ENCODE measurements at regions not wholly inside any gene's neighbourhood (a gene's known extent, or its start where the extent isn't known, plus 50 kb on each side); places are given as distances from the start of the nearest gene placed in this dataset.

DNA sequence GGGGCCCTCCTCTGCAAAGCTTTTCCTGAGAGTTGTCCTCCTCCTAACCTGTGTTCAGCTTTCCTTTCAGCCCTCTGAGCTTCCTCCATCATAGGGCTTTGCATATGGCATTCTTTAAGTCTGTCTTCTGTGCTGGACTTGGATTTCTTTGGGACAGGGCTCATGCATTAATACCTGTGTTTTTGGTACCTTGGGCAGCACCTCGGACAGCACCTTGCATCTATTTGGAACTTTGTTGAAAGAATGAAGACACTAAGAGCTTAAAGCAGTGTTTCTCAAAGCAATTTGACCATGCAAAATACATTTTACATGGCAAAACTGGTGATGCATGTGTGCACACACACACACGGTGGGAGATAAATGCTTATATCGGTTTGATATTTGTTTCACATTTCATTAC lies 115.0 kb upstream of the SRRM4 start:
- Histone ChIP-seq H3K79me1 (ENCODE audit: low read depth, low read length) (no peaks in the 10 kb centered on the region), H4K8ac (ENCODE audit: extremely low read depth, insufficient read depth, low read length) (no peak overlapping the region), H3K4me2 (ENCODE audit: insufficient read depth in 1 of 2, low read depth in 2 of 2, low read length in 2 of 2) (no peak overlapping the region), H3K56ac (replicated peaks; ENCODE audit: insufficient read length, low read depth, low read length) (no peak overlapping the region), H2BK12ac (ENCODE audit: low read depth, low read length) (no peak overlapping the region), H3K18ac (ENCODE audit: extremely low read depth, low read length) (no peak overlapping the region), H4K91ac (replicated peaks; ENCODE audit: insufficient read length, low read length) (no peak overlapping the region), H3K14ac (ENCODE audit: insufficient read length) (no peak overlapping the region), H2BK15ac (ENCODE audit: low read length) (no peak overlapping the region), H3K9ac (replicated peaks in 1 of 4; ENCODE audit: extremely low read depth in 1 of 4, low read depth in 3 of 4, low read length in 3 of 4) (no peak overlapping the region), H2AFZ (ENCODE audit: low read length) (no peak overlapping the region), H3K4me1 (replicated peaks in 1 of 4; ENCODE audit: control insufficient read depth in 3 of 4, insufficient read depth in 4 of 4, low read length in 3 of 4) (0 out of 7 replicates have a peak, but pooled peaks cover 0 to 2% (median 0%) of the 10 kb centered on the region in 4 experiments), H2AK5ac (ENCODE audit: low read depth, low read length) (no peak overlapping the region), H3K79me2 (ENCODE audit: control insufficient read depth in 1 of 2, insufficient read depth in 2 of 2, low read length in 2 of 2) (no peaks in the 10 kb centered on the region), H2BK5ac (ENCODE audit: low read depth, low read length) (no peak overlapping the region), H3K27ac (ENCODE audit: low read depth, low read length) (no peak overlapping the region), H4K5ac (ENCODE audit: insufficient read length, low read depth, low read length) (no peak overlapping the region), H3K4me3 (ENCODE audit: extremely low read depth in 1 of 4, insufficient read depth in 2 of 4, low read depth in 3 of 4, low read length in 4 of 4) (no peak overlapping the region), H3K9me3 (ENCODE audit: insufficient read depth in 2 of 2, low read depth in 1 of 2, low read length in 1 of 2) (no peaks in the 10 kb centered on the region), H4K20me1 (replicated peaks in 1 of 2; ENCODE audit: control insufficient read depth in 1 of 2, insufficient read depth in 2 of 2, low read length in 2 of 2) (no peaks in the 10 kb centered on the region), H3K4ac (replicated peaks; ENCODE audit: insufficient read length, low read depth, low read length) (no peak overlapping the region), H3K23ac (ENCODE audit: insufficient read length) (no peak overlapping the region), H2BK120ac (replicated peaks; ENCODE audit: low read depth, low read length) (no peak overlapping the region), H3K23me2 (ENCODE audit: low read depth, low read length) (no peaks in the 10 kb centered on the region), H3K27me3 (replicated peaks in 1 of 4; ENCODE audit: control insufficient read depth in 3 of 4, extremely low read depth in 1 of 4, insufficient read depth in 3 of 4, low read length in 3 of 4) (no peaks in the 10 kb centered on the region; a peak in 1 of 7 replicates), H3K36me3 (ENCODE audit: control insufficient read depth in 2 of 4, insufficient read depth in 4 of 4, low read length in 3 of 4) (no peaks in the 10 kb centered on the region), H2BK20ac (ENCODE audit: low read length) (no peak overlapping the region)
- no peak for TF ChIP-seq CEBPB (IDR thresholded peaks at IDR 0.05; ENCODE audit: low read depth, low read length)
- TF ChIP-seq, protein P1, sequence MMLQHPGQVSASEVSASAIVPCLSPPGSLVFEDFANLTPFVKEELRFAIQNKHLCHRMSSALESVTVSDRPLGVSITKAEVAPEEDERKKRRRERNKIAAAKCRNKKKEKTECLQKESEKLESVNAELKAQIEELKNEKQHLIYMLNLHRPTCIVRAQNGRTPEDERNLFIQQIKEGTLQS (IDR thresholded peaks at IDR 0.05; ENCODE audit: insufficient read depth, low read depth, low read length): no peak
- TF ChIP-seq KDM4A (IDR thresholded peaks at IDR 0.05; ENCODE audit: low read depth, low read length, severe bottlenecking): no peak
- no peak for TF ChIP-seq SUZ12 (IDR thresholded peaks at IDR 0.05; ENCODE audit: low read length)
- TF ChIP-seq NRF1 (IDR thresholded peaks at IDR 0.05; ENCODE audit: low read depth, low read length): no peak
- TF ChIP-seq YY1 (IDR thresholded peaks at IDR 0.05; ENCODE audit: low read depth, low read length): no peak
- no peak for TF ChIP-seq POLR2A (IDR thresholded peaks at IDR 0.05; ENCODE audit: control extremely low read depth in 1 of 2, low read depth in 2 of 2, low read length in 2 of 2)
- TF ChIP-seq SAP30 (IDR thresholded peaks at IDR 0.05; ENCODE audit: insufficient read depth, insufficient replicate concordance, low read length): no peak
- TF ChIP-seq HDAC6 (IDR thresholded peaks at IDR 0.05; ENCODE audit: low read depth, low read length): no peak
- TF ChIP-seq TEAD4 (IDR thresholded peaks at IDR 0.05; ENCODE audit: low read depth, low read length): no peak
- TF ChIP-seq, protein P2, sequence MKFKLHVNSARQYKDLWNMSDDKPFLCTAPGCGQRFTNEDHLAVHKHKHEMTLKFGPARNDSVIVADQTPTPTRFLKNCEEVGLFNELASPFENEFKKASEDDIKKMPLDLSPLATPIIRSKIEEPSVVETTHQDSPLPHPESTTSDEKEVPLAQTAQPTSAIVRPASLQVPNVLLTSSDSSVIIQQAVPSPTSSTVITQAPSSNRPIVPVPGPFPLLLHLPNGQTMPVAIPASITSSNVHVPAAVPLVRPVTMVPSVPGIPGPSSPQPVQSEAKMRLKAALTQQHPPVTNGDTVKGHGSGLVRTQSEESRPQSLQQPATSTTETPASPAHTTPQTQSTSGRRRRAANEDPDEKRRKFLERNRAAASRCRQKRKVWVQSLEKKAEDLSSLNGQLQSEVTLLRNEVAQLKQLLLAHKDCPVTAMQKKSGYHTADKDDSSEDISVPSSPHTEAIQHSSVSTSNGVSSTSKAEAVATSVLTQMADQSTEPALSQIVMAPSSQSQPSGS (IDR thresholded peaks at IDR 0.05; ENCODE audit: low read length): no peak
- no peak for TF ChIP-seq SIN3A (conservative IDR thresholded peaks at IDR 0.05 in 1 of 2, IDR thresholded peaks at IDR 0.05 in 1 of 2; ENCODE audit: low read depth in 1 of 2, low read length in 2 of 2)
- DNase-seq (ENCODE audit: low read depth in 1 of 2, low spot score in 2 of 2) (peak in 1 of 2 experiments; percentile 62), FAIRE-seq (peak; percentile 28)
- CTCF ChIA-PET (ENCODE audit: partially characterized antibody): interaction anchor here (0.6 to 1.4 kb wide), 6 partner anchors 9 to 163 kb away, joined by 3 to 4 read pairs (median 3); no protein-coding TSS in a partner anchor
- POLR2A ChIA-PET (ENCODE audit: partially characterized antibody): interaction anchor here (1.2 kb wide), 1 partner anchor 92 kb away, joined by 3 read pairs; no protein-coding TSS in a partner anchor
- 56% methylated on average over 3 of the region's 3 CpGs; no CpG with 5 or more reads in 1 of the 2 experiments for WGBS, 2 experiments (ENCODE audit: extremely low coverage in 1 of 2, insufficient coverage in 1 of 2, insufficient read length in 1 of 2, insufficient replicate concordance in 2 of 2, low coverage in 1 of 2, low lambda C conversion rate in 2 of 2, missing lambda C conversion rate in 1 of 2)
